AG04449 (cell line): ENCODE measurements at regions not wholly inside any gene's neighbourhood (a gene's known extent, or its start where the extent isn't known, plus 50 kb on each side); places are given as distances from the start of the nearest gene placed in this dataset.
A peak's percentile ranks its signal among the peaks of the same experiment; 100 is the strongest.

Experiments
- CTCF ChIA-PET: fragments of 350-600 bp; formaldehyde crosslinking; extraction: SDS; loops from one replicate; lab custom pipeline; 2021; ENCODE audit warnings: antibody characterized with exemption; lab: Yijun Ruan, JAX
- POLR2A ChIA-PET: fragments of 400-600, 350-600 bp; formaldehyde crosslinking; extraction: SDS; loops from one replicate; lab custom pipeline; 2020; ENCODE audit warnings: antibody characterized with exemption, inconsistent platforms; lab: Yijun Ruan, JAX
- DNase-seq: peaks from one replicate; pipeline ENCODE4 v3.0.0-alpha.2; 2010; ENCODE audit warnings: low read depth, low spot score
- H3K4me3 ChIP-seq: 2 replicates; pipeline ENCODE4 v1.5.1; 2011; ENCODE audit warnings: low read depth, mild to moderate bottlenecking, control low read depth, low read length
- CTCF ChIP-seq: IDR thresholded peaks from one replicate; pipeline ENCODE4 v1.5.1; 2011; ENCODE audit warnings: mild to moderate bottlenecking, moderate library complexity, low read length, control low read depth, inconsistent platforms; ENCODE audit not compliant: insufficient read depth; ENCODE audit errors: missing control alignments

- ChIA-PET CTCF (interaction anchor here (1.4 to 4.0 kb wide), 3 partner anchors 8 to 349 kb away, joined by 3 to 40 read pairs (median 36); no protein-coding TSS in a partner anchor), POLR2A (no interaction called here)
- no peak overlapping the region for H3K4me3 ChIP-seq
- no peak for TF ChIP-seq CTCF
- no peak for DNase-seq
Observed at GRCh38 chr11:128282053-128282452, 305.3 kb downstream of the ETS1 start.

GRCh38 chr11:128279866-128280265 lies 307.5 kb downstream of the ETS1 start:
- DNase-seq: peak; percentile 34
- no peak overlapping the region for H3K4me3 ChIP-seq
- ChIA-PET CTCF (interaction anchor here (1.0 to 4.0 kb wide), 4 partner anchors 10 to 188 kb away, joined by 3 to 36 read pairs (median 6); no protein-coding TSS in a partner anchor), POLR2A (interaction anchor here (0.7 to 1.0 kb wide), 3 partner anchors 46 to 188 kb away, joined by 3 to 4 read pairs (median 3); no protein-coding TSS in a partner anchor)
- TF ChIP-seq CTCF: no peak

GRCh38 chr11:128273736-128274135 lies 313.6 kb downstream of the ETS1 start:
- no peak overlapping the region for H3K4me3 ChIP-seq
- CTCF ChIA-PET: no interaction called here
- POLR2A ChIA-PET: no interaction called here
- no peak for TF ChIP-seq CTCF
- DNase-seq: no peak

GRCh38 chr11:128271401-128271800 lies 316.0 kb downstream of the ETS1 start:
- ChIA-PET POLR2A (no interaction called here), CTCF (interaction anchor here (1.2 to 1.8 kb wide), 2 partner anchors 12 to 17 kb away, joined by 3 to 5 read pairs; no protein-coding TSS in a partner anchor)
- DNase-seq: no peak
- TF ChIP-seq CTCF: no peak
- no peak overlapping the region for H3K4me3 ChIP-seq

GRCh38 chr11:128269466-128269865 lies 317.9 kb downstream of the ETS1 start:
- ChIA-PET POLR2A (no interaction called here), CTCF (no interaction called here)
- DNase-seq: no peak
- no peak for TF ChIP-seq CTCF
- no peak overlapping the region for H3K4me3 ChIP-seq

- no peak for TF ChIP-seq CTCF
- ChIA-PET POLR2A (no interaction called here), CTCF (interaction anchor here (0.8 to 1.4 kb wide), 3 partner anchors 14 to 364 kb away, joined by 3 to 4 read pairs (median 3); no protein-coding TSS in a partner anchor)
- DNase-seq: no peak
- H3K4me3 ChIP-seq: no peak overlapping the region
Observed at GRCh38 chr11:128266893-128267292, 320.5 kb downstream of the ETS1 start.
